Middle frontal gyrus (tissue), 1 donor: ENCODE measurements at regions not wholly inside any gene's neighbourhood (a gene's known extent, or its start where the extent isn't known, plus 50 kb on each side); places are given as distances from the start of the nearest gene placed in this dataset.
"Not testable (repeated sequence)": the region's sequence is repeated elsewhere in the genome, so short reads cannot be mapped to it uniquely, and the experiment has no call there.

Source experiments
- DNase-seq: peaks from one replicate; pipeline ENCODE4 v3.0.0-alpha.2; 2015; ENCODE audit warnings: low spot score; ENCODE audit errors: extremely low spot score

- no peak for DNase-seq
Observed at GRCh38 chr6:82573254-82573972, 209.8 kb downstream of the TPBG start.

DNA sequence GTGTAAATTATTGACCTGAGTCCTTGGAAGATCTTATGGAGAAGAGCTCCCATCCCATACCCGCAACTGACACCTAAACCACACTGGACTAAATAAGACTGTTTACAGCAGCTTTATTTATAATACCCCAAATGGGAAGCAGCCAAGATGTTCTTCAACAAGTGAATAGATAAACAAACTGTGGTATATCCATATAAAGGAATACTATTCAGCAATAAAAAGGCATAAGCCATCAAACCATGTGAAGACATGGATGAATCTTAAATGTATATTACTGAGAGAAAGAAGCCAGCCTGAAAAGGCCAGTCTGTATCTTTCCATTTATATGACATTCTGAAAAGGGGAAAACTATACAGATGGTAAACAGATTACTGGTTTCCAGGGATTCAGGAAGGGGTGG lies 212.7 kb downstream of the TPBG start:
- no peak for DNase-seq

DNA sequence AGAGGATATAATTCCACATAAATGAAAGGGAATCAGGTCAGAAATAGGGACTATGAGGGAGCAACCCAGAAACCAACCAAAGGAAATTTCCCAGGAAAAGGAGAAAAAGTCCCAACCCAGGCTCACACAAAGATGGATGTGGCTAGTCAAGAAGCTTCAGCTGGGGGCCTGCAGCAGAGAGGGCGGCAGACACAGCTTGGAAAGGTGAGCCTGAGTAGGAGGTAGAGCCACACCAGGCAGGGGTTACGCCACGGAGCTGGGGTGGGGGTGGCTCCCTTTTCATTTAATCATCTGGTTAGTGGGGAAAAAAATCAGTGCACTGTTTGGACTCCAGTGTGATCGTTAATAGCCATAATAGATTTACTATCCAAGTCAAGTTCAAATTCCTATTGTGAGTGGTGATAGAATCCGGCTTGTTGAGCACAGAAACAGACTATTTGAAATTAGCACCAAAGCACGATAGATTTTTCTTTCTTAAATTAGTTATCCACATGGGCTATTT lies 220.6 kb downstream of the TPBG start:
- no peak for DNase-seq

GRCh38 chr6:82584856-82585255 lies 221.2 kb downstream of the TPBG start:
- no peak for DNase-seq

GRCh38 chr6:82588020-82588419 lies 224.4 kb downstream of the TPBG start:
- DNase-seq = no peak

GRCh38 chr6:82588859-82589412 lies 225.3 kb downstream of the TPBG start:
- DNase-seq = no peak

DNA sequence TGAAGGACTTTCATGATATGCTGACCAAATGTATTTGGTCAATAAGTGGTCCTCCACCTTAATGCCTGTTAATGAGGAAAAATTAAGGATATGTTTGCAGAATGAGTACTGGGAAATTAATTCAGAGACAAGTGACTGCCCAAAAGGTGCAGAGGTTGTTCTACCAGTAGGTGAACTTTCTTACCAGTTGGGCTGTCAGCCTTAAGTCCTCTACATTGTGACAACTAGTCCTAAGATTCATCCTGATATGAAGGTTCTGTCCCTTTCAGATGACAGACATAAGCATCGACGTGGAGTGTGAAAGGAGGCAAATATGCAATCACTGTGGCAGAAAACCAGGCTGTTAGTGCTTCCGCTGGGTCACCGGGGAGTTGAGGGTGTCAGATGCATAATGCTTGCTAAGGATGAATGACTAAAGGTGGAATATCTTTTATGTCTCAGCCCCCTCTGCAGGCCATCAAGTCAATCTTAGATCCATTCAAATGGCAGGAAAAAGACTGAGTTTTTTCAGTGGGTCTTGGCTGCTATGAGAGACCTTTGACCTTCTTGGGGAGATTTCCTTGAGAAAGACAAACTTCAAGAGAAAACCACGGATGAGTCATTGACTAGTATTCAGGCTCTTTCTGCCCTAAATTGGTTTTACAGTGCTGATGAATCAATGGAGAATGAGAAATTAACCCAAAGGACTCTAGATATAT lies 226.0 kb downstream of the TPBG start:
- DNase-seq = no peak

DNA sequence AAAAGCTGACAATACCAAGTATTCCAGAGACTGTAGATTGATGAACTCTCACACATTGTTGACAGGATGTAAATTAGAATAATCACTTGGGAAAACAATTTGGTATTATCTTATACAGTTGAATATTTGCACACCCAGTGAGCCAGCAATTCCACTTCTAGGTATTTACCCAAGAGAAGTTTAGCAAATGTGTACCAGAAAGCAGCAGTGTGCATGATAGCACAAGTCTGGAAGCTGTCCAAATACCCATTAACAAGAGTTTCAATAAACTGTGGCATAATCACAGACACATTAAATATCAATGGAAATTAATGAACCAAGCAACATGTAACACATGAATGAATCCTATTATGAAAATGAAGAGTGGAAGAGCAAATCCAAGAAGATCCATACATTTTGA lies 233.6 kb downstream of the TPBG start:
- DNase-seq = no peak

GRCh38 chr6:82602776-82603175 lies 239.2 kb downstream of the TPBG start:
- DNase-seq = no peak

DNA sequence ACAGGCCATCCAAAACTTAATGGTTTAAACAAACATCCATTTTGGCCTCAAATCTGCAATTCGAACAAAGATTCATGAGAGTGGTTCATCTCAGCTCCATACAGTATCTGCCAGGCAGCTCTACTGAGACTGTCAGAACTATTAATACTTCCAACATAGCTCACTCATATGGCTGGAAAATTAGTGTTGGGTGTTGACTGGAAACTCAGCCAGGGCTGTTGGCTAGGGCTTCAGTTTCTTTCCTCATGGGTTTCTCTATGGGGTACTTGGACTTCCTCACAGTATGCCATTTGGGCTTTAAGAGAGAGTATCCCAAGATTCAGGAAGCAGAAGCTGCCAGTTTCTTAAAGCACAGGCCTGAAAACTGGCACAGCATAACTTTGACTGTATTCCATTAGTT lies 240.3 kb downstream of the TPBG start:
- no peak for DNase-seq

DNA sequence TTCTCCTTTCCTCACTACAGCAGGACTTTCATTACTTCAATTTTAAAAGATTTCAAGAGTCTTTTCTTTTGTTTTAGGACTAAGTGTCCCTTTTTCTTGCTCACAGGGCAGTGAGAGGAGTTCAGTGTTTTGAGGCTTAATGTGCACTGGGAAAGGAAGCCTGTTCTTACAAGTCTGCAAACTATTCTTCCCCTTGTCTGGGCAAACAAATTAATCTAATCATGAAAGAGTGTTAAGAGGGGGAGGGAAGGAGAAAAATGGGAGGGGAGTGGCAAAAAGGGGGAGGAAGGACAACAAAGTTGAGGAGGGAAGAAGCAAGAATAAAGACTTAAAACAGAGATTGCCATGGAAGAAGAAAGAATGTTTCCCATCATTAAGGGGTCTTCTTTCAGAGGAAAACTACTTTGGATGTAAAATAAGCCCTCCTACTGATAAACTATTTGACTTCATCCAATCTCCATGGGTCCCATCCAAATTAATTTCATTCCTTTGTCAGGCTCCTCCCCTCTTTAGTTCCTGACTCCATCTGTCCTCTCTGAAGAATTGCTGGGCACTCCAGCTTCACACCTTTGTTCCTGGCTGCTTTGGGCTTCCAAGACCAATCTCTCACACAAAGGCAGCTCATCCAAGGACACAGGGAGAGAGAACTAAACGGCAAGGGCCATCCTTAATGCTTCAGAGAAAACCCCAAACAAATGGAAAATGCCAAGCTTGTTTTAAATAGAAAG lies 244.5 kb downstream of the TPBG start:
- DNase-seq = no peak

GRCh38 chr6:82608781-82609180 lies 245.2 kb downstream of the TPBG start:
- DNase-seq = no peak

GRCh38 chr6:82611751-82612150 lies 248.1 kb downstream of the TPBG start:
- DNase-seq = no peak

GRCh38 chr6:82612475-82613039 lies 248.9 kb downstream of the TPBG start:
- no peak for DNase-seq

DNA sequence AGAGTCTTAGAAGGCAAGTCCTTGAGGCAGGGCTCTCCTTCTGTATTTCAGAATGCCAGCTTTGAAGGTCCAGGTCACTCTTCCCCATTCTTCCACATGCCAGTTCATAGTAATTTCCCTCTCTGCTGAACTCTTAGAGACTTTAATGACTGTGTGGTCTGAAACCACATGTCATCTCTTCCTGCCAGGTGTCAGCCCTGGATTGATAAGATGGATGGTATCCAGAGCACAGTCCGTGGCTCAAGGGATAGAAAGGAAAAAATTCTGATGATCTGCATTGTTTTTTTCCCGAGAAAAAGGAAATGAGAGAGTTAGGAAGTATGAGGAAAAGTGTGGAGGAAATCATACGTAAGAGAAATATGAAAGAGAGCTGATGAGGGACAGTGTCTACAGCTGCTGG lies 250.9 kb downstream of the TPBG start:
- DNase-seq = no peak

DNA sequence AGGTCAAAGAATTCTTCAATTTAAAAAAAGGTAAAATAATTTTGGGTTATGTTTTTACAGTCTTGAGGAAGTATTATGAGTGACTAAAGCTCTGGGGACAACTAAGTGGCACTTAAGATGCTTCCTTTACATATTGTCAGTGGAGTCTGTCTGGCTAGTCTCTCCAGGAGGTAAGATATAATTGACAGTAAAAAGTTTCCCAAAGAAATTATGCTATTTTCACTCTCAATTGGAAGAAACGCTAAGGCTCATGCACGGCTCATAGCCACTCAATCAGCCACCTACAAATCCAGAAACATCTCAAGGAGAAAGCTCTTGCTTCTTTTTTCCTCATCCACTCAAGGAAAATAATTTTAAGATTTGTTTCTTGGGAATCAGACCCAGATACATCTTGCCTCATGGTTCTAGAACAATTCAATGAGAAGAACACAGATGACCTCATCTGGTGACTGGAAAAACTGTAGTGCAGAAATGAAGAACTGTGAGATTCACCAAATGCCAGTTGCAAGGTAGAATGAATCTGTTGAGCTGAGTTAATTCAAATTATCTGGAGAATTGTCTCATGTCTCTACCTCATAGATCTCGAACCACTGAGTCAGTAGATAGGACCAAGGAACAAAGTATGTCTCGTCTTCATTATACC lies 252.9 kb downstream of the TPBG start:
- DNase-seq = no peak

DNA sequence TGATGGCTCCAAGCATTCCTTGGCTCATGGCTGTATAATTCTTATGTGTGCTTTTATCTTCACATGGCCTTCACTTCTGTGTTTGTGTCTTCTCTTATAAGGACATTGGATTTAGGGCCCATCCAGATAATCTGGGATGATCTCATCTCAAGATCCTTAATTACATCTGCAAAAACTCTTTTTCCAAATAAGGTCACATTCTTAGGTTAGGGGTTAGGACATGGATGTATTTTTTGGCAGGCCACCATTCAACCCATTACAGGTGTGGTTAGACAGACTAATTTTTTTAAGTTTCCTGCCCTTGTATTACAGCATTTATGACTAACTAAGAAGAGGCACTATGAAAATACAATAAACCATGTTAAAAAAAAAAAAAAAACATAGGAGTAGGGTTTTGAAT lies 254.0 kb downstream of the TPBG start:
- DNase-seq = no peak

- no peak for DNase-seq
Observed at GRCh38 chr6:82619573-82619972, 256.0 kb downstream of the TPBG start.

- DNase-seq = no peak
Observed at GRCh38 chr6:82622461-82622860, 258.8 kb downstream of the TPBG start.

- DNase-seq = no peak
Observed at GRCh38 chr6:82624251-82624650, 260.6 kb downstream of the TPBG start.

GRCh38 chr6:82626946-82627345 lies 263.3 kb downstream of the TPBG start:
- DNase-seq = not testable (repeated sequence)
